HG03442 (cell line): ENCODE measurements at regions not wholly inside any gene's neighbourhood (a gene's known extent, or its start where the extent isn't known, plus 50 kb on each side); places are given as distances from the start of the nearest gene placed in this dataset.

Experiments
- ATAC-seq: cut with Tn5 transposase; IDR thresholded peaks from one replicate; pipeline ENCODE4 v1.9.1; 2021; ENCODE audit warnings: mild to moderate bottlenecking, moderate library complexity; ENCODE audit not compliant: unreplicated experiment

DNA sequence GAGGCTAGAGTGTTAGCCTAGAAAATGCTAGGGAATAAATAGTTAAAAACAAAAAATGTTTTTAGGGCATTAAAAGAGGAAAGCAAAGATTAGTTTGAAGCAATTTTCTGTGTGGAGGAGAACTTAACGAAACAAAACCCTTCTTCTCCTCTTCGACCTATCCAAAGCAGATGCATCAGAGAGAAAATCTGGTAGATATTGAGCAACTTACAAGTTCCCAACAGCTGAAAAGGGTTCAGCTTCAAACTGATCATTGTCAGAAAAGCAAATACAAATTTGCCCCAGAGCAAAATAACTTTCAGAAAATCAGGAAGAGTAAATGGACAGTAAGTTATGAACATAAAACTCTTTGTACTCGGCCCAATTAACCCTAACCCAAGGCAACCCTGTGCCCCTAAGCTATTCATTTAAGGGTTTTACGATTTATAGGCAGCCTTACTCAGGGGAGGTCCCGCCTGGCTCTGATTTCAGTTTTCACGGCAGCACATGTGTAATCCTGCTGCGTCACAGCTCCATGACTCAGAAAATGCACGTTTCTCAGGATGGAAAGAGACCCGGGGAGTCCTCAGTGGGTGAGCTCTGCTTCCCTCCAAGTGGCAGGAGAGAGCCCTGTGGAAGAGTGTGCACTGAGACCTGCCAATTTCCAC, 405.7 kb upstream of the SALL1 start:
- no peak for ATAC-seq

DNA sequence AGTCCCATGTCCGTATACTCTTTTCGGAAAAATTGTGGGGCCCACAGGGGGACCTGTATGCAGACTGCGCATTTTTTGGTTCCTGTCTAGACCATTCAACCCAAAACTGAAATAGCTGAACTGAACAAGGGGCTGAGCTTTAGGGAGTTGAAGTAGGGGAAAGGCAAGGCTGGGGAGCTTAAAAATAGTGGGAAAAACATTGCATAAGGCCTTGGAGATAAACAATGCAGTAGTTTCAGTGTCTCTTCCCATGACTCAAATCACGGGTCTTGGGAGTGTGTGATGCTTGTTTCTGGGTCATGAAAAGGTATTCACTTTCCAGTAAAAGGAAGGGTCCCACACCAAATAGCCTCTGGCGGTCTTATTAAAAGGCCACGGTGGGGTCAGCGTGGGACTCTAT, 402.8 kb upstream of the SALL1 start:
- ATAC-seq: no peak

DNA sequence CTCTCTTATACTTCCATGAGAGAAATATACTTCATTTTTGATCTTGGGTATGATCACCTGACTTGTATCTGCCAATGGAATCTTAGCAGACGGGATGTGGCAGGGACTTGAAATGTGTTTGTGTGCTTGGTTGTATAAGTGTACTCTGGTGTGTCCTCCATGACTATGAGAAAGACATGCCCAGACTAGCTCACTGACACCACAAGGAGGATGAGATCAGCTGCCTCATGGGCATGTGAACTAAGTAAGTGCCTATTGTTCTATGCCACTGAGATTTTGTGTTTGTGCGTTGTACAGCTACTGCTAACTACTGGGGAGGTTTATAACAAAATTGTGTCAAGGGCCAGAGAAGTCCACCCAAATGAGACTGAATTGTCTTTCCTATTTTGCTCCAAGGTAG, 402.2 kb upstream of the SALL1 start:
- ATAC-seq: no peak

DNA sequence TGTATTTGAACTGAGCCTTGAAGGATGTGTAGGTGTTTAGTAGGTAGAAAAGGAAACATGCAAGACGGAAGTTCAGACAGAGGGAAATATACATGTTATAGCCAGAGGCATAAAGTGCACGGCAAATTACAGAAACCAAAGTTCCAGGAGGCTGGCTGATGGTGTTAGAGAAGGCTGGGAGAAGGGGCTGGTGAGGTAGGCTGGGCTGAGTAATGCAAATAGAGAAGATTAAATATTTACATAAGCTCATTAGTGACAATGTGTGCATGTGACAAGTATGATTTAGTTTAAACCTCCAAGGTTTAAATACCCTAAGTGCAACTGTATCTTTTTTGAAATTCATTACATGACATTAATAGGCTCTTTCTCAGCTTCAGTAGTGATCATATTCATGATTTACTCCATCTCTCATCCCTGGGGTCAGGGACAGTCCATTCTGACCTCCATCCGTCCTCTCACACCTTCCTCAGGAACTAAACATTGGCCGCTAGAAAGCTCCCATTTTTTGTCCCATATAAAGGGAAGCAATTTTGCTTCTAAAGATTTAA, 399.8 kb upstream of the SALL1 start:
- no peak for ATAC-seq

DNA sequence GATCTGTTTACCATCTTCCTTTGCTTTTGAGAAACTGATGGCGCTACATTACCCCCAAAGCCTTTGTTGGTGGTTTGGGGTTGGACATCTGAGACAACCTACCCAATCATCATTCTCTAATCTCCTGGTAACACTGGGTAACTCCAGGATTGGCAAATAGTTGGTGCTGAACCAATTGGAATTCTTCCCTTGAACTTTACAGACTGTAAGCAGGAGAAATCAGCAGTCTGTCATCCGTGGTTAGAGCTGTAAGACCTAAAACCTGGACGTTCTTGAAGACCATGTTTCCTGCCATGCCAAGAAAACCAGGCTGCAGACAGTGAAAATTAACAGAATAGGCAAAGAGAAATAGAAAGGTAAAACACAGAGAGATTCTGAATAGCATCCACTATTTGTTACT, 398.8 kb upstream of the SALL1 start:
- ATAC-seq: no peak

DNA sequence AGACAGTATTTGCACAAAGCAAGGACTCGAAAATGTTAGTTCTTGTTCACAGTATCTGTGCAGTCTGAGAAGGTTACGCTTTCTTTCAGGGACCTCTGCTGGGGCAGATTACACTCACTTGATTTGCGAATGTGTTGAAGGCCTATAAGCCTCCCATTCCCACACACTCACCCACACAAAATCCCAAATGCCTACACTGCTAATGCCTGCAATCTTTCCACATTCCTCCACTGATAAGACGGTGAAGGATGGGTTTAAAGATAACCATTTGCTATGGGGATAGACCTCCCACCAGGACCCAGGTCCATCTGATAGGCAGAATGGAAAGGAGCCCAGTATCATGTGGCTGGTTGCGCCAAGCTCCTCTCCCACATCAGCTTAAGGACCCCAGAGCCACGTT, 394.9 kb upstream of the SALL1 start:
- ATAC-seq: no peak

DNA sequence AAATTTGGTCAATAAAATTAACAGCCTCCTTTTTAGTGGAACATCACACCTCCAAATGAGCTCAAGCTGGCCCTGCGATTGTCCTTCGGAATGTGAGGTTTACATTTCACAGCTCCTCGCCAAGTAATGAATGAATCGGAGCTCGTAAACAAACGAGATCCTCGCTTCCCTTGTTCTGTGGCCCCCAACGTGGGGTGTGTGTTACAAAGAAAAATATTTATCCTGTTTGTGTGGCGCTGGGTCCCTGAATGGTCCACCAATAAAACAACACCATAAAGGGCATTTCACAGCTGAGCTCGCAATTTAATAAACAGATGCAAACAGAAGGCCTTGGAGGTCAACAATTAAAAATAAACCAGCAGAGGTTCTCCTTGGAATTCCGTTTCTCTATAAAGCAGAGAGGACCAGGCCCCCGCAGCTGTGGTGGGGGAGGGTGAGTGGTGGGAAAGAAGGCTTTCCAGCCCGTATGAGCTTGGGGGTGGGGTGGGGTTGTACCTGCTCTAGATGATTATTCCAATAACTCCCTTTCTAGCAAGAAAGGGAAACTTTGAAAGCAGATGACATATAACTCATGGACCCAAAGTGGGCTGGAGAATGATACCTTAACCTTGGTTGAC, 393.9 kb upstream of the SALL1 start:
- ATAC-seq: no peak

DNA sequence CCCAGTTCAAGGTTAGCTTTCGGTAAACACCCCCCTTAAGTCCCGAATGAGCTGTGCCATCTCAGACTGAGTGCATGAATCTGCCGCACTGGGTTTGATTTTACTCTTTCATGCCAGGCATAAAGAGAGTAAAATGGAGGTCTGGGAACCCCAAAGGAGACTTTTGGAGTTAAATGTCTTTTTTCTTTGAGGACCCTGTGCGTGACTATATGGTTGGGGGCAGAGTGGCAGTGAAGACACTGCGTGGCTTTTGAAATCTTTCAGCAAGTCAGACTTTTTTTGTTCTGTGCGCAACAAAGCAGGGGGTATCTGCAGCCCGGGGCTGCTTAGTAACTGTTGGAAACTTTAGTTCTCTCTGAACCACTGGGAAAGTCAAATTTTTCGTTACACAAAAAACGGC, 392.9 kb upstream of the SALL1 start:
- ATAC-seq: no peak

DNA sequence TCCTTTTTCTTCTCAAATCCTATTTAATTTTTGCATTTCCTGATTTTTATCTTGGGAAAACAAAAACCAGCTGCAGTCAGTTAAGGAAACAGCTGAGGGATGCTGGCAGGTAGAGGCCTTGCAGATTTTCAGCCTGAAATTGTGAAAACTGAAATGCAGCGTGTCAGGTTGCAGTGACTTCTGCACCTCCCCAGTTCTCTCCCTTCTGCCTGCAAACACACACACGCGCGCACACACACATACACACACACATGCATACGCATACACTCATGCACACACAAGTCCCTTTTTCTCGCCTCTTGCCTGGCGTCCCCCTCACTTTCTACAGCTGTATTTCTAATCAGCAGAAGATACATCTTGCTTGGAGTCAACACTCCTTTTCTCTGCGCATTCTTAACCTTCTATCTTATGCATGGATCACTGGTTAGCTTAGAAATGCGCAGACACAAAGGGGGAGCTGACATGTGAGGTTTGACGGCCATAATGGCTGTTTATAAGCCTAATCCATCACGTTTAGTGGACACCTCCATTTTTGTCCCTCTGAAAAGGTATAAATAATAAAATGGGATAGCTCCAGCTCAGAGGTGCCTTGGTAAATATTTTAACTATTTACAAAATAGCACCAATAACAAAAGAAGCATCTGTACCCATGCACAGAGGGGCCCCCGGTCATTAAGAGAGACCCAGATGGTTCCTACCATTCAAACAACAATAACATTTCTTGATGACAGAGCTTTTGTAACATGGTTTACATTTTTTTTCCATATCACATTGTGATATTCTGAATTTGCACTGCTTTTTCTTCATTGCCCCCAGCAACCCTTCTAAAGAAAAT, 392.1 kb upstream of the SALL1 start:
- ATAC-seq: no peak

DNA sequence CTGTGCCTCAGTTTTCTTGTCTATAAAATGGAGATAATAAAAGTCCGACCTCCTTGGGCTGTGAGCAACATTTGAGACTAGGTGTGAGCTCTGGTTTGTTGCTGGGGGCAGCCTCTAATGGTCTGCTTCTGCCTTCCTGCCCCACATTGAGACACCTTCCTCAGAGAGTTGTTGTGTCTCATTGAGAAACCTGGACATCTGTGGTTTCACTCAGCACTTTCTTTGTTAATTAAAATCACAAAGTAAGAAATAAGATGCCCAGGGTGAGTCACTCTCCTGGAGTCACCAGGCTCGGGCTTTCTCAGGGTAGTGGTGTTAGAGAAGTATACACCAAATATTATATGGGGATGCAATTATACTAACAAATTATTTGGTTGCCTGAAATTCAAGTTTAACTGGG, 389.2 kb upstream of the SALL1 start:
- no peak for ATAC-seq

DNA sequence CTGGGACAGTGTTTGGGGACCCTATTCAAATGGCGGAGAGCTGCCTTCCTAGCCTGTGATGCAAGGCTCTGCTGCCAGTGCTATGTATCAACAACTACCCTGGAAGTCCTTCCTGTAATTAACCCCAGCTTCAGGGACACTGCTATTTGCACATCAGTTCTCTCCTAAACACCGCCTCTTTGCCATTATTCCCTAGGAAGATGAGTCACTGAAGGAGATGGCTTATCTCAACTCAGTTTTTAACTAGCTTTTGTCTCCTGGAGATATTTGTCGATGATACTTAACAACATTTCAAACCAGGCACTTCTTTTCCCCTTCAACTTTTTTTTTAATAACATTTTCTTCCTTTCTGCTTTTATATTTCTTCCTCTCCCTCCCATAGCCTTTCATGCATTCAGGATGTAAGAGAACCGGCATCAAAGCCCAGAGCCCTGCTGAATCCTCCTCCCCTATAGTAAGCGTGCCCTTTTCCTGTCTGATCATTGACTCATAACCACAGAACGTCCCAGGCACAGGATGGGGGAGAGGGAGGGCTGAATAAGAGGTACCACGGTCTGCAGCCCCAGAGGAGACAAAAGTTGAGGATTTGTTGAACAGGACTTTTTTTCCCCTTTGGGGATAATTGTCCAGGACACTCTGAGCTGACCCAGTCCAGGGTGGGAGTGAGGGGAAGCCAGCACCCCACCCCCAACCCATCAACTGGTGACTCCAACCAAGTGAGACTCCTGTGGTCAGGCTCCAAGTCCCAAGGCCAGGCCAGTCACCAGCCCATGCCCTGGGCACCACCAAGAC, 387.8 kb upstream of the SALL1 start:
- no peak for ATAC-seq

DNA sequence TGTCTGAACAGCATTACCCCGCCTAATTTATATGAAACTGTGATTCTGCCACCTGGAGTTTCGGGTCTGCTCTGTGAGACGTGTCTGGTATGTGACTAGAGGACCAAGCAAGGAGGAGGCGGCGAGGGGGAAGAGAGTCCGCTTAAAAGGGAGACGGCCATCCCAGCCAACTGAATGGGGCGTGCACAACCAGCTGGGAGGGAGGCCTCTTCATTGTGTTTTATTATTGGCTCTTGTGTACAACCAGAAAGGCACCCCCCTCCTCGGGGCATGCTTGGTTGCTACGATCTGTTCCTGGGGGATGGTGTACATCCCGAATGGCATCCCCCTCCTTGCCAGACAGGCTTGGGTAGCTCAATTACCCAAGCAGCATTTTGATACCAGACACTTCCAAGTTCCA, 384.5 kb upstream of the SALL1 start:
- ATAC-seq: no peak

DNA sequence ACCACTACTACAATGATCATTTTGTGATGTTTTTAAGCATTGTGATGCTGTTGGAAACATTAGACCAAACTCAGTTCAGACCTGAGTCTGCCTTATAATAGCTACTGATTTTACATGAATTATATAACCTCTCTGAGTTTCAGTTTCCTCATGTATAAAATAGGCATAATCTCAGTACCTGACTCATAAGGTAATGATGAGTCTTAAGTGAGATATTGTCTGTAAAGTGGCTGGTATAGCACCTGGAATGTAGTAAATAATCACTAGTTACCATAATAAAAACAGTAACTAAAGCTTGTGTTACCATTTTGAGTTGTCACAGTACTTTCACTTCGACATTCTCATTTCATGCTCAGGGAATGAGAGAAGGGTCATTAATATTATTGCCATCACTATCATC, 381.5 kb upstream of the SALL1 start:
- no peak for ATAC-seq

DNA sequence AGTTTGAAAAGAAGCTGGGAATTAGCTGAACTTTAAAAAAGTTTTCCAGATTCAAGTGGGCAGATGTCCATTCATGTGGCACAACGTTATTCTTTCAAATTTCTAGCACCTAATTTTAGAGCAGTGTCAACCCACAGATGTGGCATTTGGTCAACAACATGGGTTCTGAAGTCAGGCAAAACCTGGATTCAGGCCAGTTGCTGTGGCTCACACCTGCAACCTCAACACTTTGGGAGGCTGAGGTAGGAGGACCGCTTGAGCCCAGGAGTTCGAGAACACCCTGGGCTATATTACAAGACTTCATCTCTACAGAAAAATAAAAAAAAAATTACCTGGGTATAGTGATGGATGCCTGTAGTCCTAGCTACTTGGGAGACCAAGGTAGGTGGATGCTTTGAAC, 380.2 kb upstream of the SALL1 start:
- no peak for ATAC-seq

DNA sequence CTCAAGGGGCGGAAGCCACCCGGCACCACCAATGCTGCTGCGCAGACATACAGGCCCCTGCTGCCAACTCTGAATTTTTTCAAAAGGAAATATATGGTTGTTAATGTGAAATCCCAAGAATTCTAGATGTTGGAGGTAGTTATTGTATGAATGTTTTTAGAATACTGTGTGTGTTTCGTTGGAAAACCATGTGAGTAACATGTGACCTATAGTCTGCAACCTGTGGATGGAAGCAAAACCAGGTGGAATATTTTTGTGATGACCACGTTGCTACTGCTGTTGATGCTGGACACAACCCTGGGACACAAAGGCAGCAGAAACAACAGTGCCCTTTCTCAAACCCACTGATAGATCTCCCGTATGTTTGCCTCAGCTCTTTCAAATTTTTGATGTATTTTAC, 376.3 kb upstream of the SALL1 start:
- no peak for ATAC-seq

DNA sequence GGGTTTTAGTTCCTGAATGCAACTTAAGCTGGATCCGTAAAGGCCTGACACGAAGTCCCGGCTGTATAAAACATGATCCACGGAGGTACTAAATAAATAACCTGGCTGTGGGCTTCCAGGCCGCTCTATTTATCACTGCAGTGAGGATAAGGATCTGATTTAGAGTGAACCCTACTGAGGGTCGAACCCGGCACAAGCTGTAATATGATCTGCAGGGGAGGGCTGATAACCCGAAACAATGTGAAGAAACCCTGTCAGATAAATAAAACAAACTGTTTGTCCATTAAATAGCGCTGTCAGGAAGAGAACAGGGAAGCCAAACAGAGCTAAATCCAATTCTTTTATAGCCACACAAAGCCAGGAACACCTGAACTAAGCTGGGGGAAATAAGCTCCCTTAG, 375.6 kb upstream of the SALL1 start:
- ATAC-seq: no peak

DNA sequence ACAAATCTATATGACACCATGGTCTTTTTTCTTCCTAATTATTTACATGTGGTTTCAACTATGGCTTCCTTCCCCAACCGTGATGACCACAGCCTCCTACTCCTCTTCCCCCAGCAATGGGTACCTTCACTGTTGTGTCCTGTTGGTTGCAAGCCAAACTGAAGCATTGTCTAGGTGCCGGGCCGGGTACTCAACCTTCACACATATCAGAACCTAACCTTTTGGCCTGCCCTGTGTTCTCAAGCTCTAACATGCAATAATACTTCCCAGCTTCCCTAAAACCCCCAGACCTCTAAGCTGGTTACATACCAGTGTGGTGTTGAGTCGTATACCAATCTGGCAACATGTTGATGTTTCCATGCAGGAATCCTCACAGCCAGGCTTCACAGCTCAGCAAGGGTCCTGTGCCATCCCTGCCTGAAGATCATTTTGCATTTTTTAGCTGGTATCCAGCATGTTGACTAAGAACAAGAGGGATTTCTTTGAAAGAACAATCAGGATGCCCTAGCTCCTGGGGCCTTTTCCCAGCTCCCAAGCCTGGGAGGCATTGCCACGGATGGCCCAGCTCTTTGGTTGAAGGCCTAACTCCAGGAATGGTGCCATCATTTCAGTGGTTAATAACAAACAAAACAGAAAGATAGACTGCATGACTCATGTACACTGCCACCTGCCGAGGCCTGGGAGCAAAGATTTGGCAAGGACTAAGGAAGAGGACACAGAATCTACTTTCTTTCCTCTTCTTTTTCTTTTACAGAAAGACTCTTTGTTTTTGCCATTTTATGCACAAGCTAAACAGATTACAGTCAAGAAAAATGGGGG, 373.7 kb upstream of the SALL1 start:
- no peak for ATAC-seq

DNA sequence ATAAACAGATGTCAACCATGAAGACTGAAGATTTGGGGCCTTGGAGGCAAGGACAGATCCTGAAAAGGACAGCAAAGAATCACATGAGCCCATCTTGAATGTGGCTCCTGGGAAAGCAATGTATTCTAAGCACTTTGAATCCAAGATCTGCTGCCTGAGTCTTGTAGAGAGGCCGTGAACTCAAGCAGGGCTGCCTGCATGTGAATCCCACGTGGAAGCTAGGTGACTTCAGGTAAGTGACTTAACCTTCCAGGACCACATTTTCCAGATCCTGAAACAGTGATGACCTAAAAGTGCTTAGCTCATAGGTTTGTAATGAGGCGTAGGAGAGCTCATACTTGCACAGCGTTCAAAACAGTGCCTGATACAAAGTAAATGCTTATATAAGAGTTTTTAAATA, 373.0 kb upstream of the SALL1 start:
- ATAC-seq: no peak

DNA sequence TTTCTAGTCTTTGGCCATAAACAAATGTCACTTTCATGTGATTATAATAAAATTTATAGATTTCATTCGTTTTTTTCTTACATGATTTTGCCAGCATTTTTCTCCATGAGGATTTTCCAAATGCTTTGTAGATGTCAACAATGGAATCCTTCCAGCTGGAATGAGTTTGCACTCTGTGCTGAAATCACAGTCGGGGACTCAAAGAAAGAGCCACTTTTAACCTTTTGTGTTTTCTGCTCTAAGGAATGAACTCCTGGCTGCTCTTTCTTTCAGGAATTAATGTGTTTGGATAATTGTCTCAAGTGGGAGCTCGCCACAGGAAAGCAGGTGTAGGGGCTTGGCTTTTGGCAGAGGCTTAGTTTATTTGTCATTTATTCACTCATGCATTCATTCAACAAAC, 372.3 kb upstream of the SALL1 start:
- no peak for ATAC-seq

DNA sequence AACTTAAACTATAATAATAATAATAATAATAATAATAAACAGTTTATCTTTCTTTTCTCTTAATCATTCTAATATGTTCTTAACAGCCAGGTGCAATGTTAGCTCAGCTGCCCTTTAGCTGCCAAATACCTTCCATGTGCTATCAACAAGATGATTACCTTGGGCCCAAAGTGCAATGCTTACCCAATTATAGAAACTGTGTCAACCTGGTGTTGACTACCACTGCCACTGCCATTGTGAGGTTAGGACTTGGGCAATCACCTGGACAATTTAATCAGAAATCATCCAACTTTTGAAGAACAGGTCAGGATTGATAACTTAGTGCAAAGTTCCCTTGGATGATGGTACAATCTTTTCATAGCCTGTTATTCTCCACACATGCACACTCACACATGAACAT, 371.8 kb upstream of the SALL1 start:
- ATAC-seq: no peak
